ENCODE measurements at regions not wholly inside any gene's neighbourhood (a gene's known extent, or its start where the extent isn't known, plus 50 kb on each side); places are given as distances from the start of the nearest gene placed in this dataset.

DNA sequence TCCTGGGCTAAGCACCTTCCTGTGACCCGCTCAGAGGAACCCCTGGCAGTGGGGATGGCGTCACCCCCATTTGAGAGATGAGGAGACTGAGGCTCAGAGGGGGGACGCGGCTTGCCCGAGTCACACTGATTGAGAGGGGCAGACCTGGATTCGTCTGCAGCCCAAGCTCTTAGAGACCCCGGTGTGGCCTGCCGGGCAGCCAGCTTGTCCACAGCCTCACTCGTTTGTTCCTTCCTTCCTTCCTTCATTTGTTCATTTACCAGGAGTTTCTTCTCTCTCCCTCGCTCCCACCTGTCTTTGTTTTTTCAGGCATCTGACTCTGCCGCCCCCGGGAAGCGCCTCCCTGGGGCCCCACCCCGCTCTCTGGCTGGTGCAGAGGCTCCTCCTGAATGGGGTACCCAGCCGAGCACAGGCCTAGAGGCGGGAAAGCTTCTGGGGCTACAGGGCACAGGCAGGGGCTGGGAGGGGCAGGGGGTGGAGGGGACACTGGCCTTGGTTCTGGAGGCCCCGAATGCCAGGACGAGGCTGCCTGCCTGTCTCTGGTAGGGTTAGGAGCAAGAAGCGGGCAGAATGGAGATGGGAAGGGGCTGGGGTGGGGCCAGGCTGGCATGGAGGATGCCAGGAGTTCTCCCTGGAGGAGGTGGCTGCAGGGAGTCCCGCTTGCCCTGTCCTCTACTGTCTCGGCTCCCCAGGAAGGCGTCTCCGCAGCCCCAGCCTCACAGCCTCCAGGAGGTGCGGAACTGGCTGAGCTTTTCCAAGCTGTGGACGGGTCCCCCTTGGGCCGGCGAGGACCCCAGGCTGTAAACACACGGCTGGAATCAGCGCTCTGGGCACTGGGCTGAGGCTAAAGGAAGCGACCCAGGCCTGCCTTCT, 91.6 kb downstream of the UNCX start:
- Histone ChIP-seq H3K27me3 (peaks cover 6% of the 10 kb centered on the region), H3K9me3 (no peaks in the 10 kb centered on the region), H3K27ac (no peak overlapping the region), H3K4me1 (no peaks in the 10 kb centered on the region), H3K36me3 (no peaks in the 10 kb centered on the region), H3K4me3 (no peak overlapping the region)
- intact Hi-C loops (cut with DNase I), result no loop called here
- DNase-seq (ENCODE audit: low spot score in 2 of 2), result no peak
- TF ChIP-seq CTCF (IDR thresholded peaks at IDR 0.05), result no peak

DNA sequence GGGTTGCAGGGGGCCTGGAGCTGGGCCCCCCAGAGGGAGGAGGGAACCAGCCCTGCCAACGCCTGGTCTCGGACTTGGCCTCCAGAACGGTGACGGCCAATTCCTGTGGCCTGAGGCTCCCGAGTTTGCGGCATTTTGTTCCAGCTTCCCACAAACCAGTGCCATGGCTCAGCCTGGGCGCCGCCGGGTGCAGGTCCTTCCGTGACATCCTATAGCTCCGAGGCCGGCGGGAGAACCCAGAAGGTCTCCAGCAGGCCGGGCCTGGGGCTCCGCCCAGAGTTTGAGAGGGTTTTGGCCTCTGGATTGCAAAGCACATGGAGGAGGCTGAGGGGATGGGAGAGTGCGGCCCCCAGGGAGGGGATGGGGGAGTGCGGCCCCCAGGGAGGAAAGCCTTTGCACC, 92.6 kb downstream of the UNCX start:
- no peak for DNase-seq (ENCODE audit: low spot score in 2 of 2)
- H3K27ac ChIP-seq, result no peak overlapping the region
- H3K4me3 ChIP-seq, result no peak overlapping the region
- H3K36me3 ChIP-seq, result no peaks in the 10 kb centered on the region
- no peak for TF ChIP-seq CTCF (IDR thresholded peaks at IDR 0.05)
- no peaks in the 10 kb centered on the region for H3K4me1 ChIP-seq
- intact Hi-C loops (cut with DNase I), result no loop called here
- H3K27me3 ChIP-seq, result peaks cover 6% of the 10 kb centered on the region
- no peaks in the 10 kb centered on the region for H3K9me3 ChIP-seq

GRCh38 chr7:1325646-1326510, 93.2 kb downstream of the UNCX start:
- no peaks in the 10 kb centered on the region for H3K9me3 ChIP-seq
- no peak overlapping the region for H3K27ac ChIP-seq
- peaks cover 6% of the 10 kb centered on the region for H3K27me3 ChIP-seq
- no peak overlapping the region for H3K4me3 ChIP-seq
- no peaks in the 10 kb centered on the region for H3K36me3 ChIP-seq
- no peaks in the 10 kb centered on the region for H3K4me1 ChIP-seq
- intact Hi-C loops (cut with DNase I), result no loop called here
- DNase-seq (ENCODE audit: low spot score in 2 of 2), result no peak
- no peak for TF ChIP-seq CTCF (IDR thresholded peaks at IDR 0.05)

DNA sequence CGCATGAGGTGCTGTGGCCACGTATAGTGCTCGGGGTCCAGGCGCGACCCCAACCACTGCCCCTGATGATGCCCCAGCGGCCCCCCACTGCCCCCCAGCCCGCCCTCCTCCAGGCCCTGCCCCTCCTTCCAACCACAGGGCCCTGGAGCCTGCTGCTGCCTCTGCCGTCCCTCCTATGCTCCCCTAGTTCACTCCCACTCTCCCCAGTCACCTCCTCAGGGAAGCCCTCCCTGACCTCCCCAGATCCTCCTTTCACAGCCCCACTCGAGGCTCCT, 93.8 kb downstream of the UNCX start:
- DNase-seq (ENCODE audit: low spot score in 2 of 2), result no peak
- no peak overlapping the region for H3K27ac ChIP-seq
- H3K4me1 ChIP-seq, result no peaks in the 10 kb centered on the region
- no peaks in the 10 kb centered on the region for H3K9me3 ChIP-seq
- no peak for TF ChIP-seq CTCF (IDR thresholded peaks at IDR 0.05)
- no peak overlapping the region for H3K4me3 ChIP-seq
- peaks cover 6% of the 10 kb centered on the region for H3K27me3 ChIP-seq
- H3K36me3 ChIP-seq, result no peaks in the 10 kb centered on the region
- intact Hi-C loops (cut with DNase I), result no loop called here

- Histone ChIP-seq H3K9me3 (no peaks in the 10 kb centered on the region), H3K4me3 (no peak overlapping the region), H3K27me3 (no peaks in the 10 kb centered on the region), H3K4me1 (no peaks in the 10 kb centered on the region), H3K36me3 (no peaks in the 10 kb centered on the region), H3K27ac (no peak overlapping the region)
- TF ChIP-seq CTCF (IDR thresholded peaks at IDR 0.05), result no peak
- intact Hi-C loops (cut with DNase I), result no loop called here
- DNase-seq (ENCODE audit: low spot score in 2 of 2), result no peak
These were observed 96.6 kb downstream of the UNCX start for GRCh38 chr7:1329261-1329660.

All from ascending aorta (tissue), 2 donors.